ENCODE measurements at regions not wholly inside any gene's neighbourhood (a gene's known extent, or its start where the extent isn't known, plus 50 kb on each side); places are given as distances from the start of the nearest gene placed in this dataset.

DNA sequence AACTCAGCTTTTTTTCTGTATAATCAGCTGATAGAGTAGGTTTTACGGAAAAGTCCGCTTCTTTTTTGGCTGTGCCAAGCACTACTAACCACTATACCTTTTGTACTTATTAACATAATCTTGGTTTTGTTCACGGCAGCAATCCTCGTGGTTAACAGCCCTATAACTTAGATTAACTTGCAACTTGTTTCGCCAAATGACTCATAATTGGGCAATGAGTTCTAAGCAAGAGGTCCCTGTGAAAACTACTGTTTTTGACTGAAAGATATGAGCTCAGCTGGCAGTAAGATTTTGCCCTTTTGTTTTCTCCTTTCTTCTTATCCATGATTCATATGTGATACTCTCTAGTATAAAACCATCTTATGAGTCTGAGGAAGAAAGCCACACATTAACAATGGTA is 345.0 kb upstream of the PCDH15 start:
- TF ChIP-seq POLR2AphosphoS5 (IDR thresholded peaks at IDR 0.05; ENCODE audit: low read depth, low read length), result no peak
- TF ChIP-seq, protein P1, sequence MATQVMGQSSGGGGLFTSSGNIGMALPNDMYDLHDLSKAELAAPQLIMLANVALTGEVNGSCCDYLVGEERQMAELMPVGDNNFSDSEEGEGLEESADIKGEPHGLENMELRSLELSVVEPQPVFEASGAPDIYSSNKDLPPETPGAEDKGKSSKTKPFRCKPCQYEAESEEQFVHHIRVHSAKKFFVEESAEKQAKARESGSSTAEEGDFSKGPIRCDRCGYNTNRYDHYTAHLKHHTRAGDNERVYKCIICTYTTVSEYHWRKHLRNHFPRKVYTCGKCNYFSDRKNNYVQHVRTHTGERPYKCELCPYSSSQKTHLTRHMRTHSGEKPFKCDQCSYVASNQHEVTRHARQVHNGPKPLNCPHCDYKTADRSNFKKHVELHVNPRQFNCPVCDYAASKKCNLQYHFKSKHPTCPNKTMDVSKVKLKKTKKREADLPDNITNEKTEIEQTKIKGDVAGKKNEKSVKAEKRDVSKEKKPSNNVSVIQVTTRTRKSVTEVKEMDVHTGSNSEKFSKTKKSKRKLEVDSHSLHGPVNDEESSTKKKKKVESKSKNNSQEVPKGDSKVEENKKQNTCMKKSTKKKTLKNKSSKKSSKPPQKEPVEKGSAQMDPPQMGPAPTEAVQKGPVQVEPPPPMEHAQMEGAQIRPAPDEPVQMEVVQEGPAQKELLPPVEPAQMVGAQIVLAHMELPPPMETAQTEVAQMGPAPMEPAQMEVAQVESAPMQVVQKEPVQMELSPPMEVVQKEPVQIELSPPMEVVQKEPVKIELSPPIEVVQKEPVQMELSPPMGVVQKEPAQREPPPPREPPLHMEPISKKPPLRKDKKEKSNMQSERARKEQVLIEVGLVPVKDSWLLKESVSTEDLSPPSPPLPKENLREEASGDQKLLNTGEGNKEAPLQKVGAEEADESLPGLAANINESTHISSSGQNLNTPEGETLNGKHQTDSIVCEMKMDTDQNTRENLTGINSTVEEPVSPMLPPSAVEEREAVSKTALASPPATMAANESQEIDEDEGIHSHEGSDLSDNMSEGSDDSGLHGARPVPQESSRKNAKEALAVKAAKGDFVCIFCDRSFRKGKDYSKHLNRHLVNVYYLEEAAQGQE (IDR thresholded peaks at IDR 0.05; ENCODE audit: insufficient read depth in 1 of 2, low read depth in 2 of 2, low read length in 2 of 2), result no peak
- no peak for TF ChIP-seq SIN3A (IDR thresholded peaks at IDR 0.05; ENCODE audit: borderline replicate concordance, insufficient read depth, low read length)
